ENCODE measurements at regions not wholly inside any gene's neighbourhood (a gene's known extent, or its start where the extent isn't known, plus 50 kb on each side); places are given as distances from the start of the nearest gene placed in this dataset.
"Not testable (repeated sequence)": the region's sequence is repeated elsewhere in the genome, so short reads cannot be mapped to it uniquely, and the experiment has no call there.

- DNase-seq: no peak
Measured at GRCh38 chr1:88453295-88453694, 230.8 kb upstream of the PKN2 start.

GRCh38 chr1:88454781-88455180, 229.3 kb upstream of the PKN2 start:
- DNase-seq: no peak

- no peak for DNase-seq
Measured at GRCh38 chr1:88455621-88456256, 228.3 kb upstream of the PKN2 start.

- DNase-seq: no peak
Measured at GRCh38 chr1:88457197-88457596, 226.9 kb upstream of the PKN2 start.

- DNase-seq: no peak
Measured at GRCh38 chr1:88461007-88461406, 223.1 kb upstream of the PKN2 start.

- DNase-seq: no peak
Measured at GRCh38 chr1:88462096-88462487, 222.0 kb upstream of the PKN2 start.

GRCh38 chr1:88462488-88463261, 221.4 kb upstream of the PKN2 start:
- DNase-seq: no peak

GRCh38 chr1:88463401-88463985, 220.6 kb upstream of the PKN2 start:
- DNase-seq: no peak

- DNase-seq: no peak
Measured at GRCh38 chr1:88466011-88466410, 218.1 kb upstream of the PKN2 start.

GRCh38 chr1:88466899-88467580, 217.0 kb upstream of the PKN2 start:
- DNase-seq: no peak

- DNase-seq: no peak
Measured at GRCh38 chr1:88472298-88472697, 211.8 kb upstream of the PKN2 start.

GRCh38 chr1:88472714-88473113, 211.4 kb upstream of the PKN2 start:
- no peak for DNase-seq

GRCh38 chr1:88474555-88475304, 209.3 kb upstream of the PKN2 start:
- no peak for DNase-seq

GRCh38 chr1:88484881-88485280, 199.2 kb upstream of the PKN2 start:
- no peak for DNase-seq

GRCh38 chr1:88488237-88488636, 195.8 kb upstream of the PKN2 start:
- no peak for DNase-seq

- no peak for DNase-seq
Measured at GRCh38 chr1:88490676-88491075, 193.4 kb upstream of the PKN2 start.

- DNase-seq: no peak
Measured at GRCh38 chr1:88499671-88500070, 184.4 kb upstream of the PKN2 start.

GRCh38 chr1:88502886-88503285, 181.2 kb upstream of the PKN2 start:
- DNase-seq: no peak

GRCh38 chr1:88503646-88504045, 180.4 kb upstream of the PKN2 start:
- DNase-seq: no peak

- no peak for DNase-seq
Measured at GRCh38 chr1:88504601-88505000, 179.5 kb upstream of the PKN2 start.

GRCh38 chr1:88509379-88509778, 174.7 kb upstream of the PKN2 start:
- DNase-seq: no peak

GRCh38 chr1:88514544-88515060, 169.5 kb upstream of the PKN2 start:
- DNase-seq: no peak

- DNase-seq: not testable (repeated sequence)
Measured at GRCh38 chr1:88517499-88517898, 166.6 kb upstream of the PKN2 start.
